Stromal cell of bone marrow (primary cell): ENCODE measurements at regions not wholly inside any gene's neighbourhood (a gene's known extent, or its start where the extent isn't known, plus 50 kb on each side); places are given as distances from the start of the nearest gene placed in this dataset.

Experiments used
- DNase-seq: peaks from one replicate; pipeline ENCODE4 v3.0.0-alpha.2; 2012; ENCODE audit warnings: low read depth

- DNase-seq, result no peak
Measured at GRCh38 chr6:77979204-77979603, 326.4 kb downstream of the MEI4 start.

- DNase-seq, result no peak
Measured at GRCh38 chr6:77986380-77987034, 333.7 kb downstream of the MEI4 start.

DNA sequence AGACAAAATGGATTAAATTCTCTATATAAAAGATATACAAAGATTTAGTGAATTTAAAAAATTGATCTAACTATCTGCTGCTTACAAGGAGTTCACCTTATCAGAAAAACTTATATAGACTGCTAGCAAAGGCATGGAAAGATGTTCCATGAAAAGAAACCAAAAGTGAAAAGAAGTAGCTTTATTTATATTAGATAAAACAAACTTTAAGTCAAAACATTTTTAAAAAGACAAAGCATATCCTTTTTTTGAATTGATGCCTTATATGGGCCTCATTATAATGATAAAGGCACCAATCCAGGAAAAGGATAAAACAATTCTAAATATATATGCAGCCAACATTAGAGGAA is 334.2 kb downstream of the MEI4 start:
- no peak for DNase-seq

- DNase-seq, result no peak
Measured at GRCh38 chr6:78010130-78010529, 357.3 kb downstream of the MEI4 start.

DNA sequence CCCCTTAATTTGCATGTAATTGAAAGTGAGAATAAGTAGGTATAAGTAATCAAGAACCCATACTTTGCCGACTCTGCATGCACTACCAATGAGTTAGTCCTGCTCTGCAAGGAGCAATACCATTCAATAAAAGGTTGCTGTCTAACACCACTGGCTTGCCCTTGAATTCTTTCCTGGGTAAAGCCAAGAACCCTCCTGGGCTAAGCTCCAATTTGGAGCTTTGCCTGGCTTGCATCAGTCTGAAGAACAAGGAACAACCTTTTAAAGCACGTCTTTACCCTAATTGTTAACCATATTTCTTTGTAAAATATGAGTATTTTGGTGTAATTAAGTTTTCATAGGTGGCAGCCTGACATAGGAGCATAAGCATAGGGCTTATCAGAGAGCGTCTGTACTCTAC is 367.7 kb downstream of the MEI4 start:
- no peak for DNase-seq

DNA sequence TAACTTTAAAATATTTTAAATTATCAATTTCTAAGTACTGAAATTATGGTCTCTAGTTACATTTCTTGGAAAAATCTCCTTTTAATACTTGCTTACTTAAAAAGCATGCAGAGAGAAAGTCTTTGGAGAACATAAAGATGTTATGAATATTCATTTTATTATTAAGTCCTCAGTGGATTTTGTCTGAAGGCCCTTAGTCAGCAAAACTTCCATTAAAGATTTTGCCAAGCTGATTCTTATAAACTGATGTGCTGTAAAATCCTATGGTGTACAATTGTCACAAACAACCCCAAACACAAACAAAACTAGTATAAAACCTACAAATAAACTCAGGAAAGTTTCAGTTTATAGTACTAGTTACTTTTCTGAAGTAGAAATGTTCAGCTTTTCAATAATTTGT is 372.7 kb downstream of the MEI4 start:
- no peak for DNase-seq

DNA sequence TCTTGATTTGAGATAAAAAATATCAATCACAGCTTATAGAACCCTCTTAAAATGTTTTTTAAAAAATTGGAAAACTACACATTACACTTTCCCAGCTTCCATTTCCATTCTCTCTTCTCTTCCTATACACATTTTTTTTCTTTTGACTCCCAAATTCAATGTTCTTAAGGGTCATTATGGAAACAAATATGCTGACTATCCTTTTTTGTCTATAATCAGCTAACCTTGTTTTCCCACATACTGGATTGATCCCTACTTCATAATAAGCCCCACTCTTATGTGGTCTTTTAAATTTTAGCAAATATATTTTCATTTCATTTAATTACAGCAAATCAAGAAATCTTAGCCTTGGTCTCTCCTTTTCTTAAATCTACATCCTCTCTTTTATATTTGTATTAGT is 378.4 kb downstream of the MEI4 start:
- DNase-seq, result no peak

DNA sequence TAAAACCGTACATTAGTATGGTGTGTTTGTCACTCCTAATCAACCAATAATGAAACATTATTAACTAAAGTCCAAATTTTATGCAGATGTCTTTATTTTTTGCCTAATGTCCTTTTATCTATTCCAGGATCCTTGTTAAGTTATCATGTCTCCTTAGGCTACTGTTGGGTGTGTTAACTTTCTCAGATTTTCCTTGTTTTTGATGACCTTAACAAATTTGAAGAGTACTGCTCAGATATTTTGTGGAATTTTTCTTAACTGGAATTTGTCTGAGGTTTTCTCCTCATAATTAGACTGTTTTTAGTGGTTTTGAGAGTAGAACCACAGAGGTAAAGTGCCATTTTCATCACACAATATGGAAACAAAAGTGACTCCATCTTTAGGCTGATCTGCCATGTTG is 406.3 kb downstream of the MEI4 start:
- no peak for DNase-seq

DNA sequence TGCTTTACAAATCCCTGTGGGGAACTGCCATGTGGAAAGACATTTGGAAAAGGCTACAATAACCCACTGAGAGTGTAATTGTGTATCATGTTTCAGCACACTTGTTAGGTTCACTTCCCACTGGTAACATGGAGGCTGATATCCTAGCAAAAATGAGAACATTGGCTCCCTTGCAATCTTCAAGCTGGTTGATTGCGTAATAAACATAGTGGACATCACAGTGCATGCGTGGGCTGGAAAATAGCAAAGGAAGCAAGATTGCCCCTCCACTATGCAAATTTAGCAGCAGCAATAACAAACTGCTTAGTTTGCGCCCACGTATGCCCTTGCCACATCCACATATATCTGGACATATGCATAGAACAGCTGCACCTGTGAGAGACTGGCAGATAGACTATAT is 410.2 kb downstream of the MEI4 start:
- no peak for DNase-seq

GRCh38 chr6:78076371-78076770 is 423.5 kb downstream of the MEI4 start:
- DNase-seq, result no peak

- DNase-seq, result no peak
Measured at GRCh38 chr6:78089531-78089930, 436.7 kb downstream of the MEI4 start.

DNA sequence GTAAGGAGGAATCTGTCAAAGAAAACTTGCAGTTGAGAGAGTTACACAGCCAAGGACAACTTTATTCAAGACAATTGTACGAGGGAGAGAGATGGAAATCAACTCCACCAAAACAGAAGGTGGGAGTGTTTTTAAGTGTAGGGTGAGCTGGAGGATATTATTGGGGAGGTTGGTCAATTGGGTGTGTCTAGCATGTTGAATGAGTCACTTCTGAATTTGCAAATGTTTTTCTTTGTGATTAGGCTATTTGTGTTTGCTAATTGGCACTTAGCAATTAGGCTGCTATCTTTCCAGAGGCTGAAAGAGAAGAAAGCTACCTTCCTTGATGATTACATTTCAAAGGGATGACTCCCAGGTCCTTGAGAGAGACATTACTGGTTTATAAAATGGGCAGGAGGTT is 441.1 kb downstream of the MEI4 start:
- DNase-seq, result no peak

- DNase-seq, result no peak
Measured at GRCh38 chr6:78101387-78101786, 448.5 kb downstream of the MEI4 start.

DNA sequence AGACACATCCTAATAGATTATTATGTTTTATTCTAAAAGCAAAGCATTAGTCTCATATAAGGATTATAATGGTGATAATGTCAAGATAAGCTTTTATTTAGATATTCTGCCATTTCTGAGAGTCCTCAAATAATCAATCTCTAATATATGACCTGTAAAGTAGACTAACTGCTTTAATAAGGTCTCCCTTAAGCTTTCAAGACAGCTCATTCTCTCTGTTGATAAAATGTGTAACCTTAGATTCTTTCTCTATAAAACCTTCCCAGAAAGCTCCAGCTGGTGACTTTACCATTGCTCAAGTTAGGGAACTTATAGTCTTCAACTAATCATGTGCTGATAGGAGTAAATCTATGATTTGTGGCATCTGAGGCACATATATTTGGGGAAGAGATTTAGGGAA is 457.8 kb downstream of the MEI4 start:
- no peak for DNase-seq

DNA sequence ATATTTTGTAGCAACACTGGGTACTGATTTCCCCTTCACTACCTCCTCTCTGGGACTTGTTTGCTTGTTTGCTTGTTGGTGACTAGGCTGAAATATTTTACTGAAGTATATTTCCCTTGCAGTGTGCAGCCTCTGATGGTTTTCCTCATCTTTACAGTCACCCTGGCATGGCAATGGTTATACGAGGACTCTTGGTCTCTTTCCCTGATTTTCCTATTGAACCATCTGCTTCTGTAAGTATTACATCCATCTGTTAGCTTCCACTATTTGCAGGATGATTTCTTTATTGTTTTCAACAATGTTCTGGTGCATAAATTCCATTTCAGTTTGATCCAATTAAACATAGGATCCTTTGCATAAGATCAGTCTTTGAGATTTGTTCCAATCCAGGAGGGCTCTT is 465.1 kb downstream of the MEI4 start:
- DNase-seq, result no peak

- DNase-seq, result no peak
Measured at GRCh38 chr6:78131521-78131920, 478.7 kb downstream of the MEI4 start.

DNA sequence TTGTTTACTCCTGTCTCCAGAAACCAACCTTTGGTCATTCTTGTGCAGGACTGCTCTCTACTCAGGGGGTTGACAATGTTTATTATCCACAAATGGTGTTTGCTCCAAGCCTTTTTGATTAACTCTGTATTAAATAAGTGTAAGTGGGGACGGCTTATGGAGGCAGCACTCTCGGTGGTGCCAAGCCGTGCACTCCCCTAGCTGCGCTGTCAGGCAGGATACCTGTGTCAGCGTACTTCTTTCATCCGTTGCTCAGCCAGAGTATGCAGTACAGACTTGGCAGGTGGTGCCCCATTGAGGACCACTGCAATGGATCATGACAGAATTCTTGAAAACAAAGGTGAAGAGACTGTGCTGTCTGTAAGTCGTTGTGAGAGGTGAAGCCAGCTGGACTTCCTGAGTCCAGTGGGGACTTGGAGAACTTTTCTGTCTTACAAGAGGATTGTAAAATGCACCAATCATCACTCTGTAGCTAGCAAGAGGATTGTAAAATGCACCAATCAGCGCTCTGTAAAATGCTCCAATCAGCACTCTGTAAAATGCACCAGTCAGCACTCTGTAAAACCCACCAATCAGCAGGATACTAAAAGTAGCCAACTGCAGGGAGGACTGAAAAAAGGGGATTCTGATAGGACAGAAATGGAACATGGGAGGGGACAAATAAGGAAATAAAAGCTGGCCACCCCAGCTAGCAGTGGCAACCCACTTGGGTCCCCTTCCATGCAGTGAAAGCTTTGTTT is 480.0 kb downstream of the MEI4 start:
- DNase-seq, result no peak

DNA sequence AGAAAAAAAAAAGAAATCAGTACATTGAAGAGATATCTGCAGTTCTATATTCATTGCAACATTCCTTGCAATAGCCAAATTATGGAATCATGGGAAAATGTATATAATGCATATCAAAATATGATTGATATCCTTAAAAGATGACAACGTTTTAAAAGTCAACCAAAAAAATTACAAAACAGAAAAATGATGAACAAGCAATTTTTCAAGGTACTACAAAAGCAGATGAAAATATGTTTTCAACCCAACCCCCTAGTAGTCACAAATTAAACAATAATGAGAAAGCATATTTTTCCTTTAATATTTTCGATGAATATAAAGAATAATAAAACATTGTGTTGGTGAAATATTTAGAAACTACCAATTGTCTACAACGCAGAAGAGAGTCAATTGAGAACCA is 497.6 kb downstream of the MEI4 start:
- DNase-seq, result no peak

DNA sequence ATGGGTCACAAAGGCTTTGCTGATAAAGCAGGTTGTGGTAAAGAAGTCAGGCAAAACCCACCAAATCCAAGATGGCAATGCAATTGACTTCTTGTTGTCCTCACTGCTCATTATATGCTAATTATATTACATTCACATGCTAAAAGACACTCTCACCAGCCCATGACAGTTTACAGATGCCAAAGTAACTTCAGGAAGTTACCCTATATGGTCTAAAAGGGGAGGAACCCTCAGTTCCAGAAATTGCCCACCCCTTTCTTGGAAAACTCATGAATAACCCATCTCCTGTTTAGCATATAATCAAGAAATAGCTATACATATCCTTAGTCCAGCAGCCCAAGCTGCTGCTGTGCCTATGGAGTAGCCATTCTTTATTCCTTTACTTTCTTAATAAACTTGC is 501.1 kb downstream of the MEI4 start:
- DNase-seq, result no peak

DNA sequence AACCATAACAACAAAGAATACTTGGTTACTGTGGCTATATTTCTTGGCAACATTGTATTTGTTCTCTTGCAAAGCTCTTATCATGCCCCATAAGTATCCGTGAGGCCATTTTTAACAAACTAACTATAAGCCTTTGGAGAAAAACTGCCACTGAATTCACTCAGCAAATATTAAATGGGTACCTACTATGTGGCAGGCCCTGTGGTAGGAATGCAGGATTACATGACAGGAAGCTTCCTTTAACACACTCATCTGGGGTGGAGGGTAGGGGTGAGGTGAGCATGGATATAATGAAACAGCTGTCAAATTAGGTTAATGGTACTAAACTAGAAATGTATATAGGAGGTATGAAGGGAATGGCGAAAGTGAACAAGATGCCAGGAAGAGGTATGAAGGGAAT is 504.8 kb downstream of the MEI4 start:
- no peak for DNase-seq

GRCh38 chr6:78188891-78189290 is 536.1 kb downstream of the MEI4 start:
- no peak for DNase-seq

- DNase-seq, result no peak
Measured at GRCh38 chr6:78192057-78192456, 539.2 kb downstream of the MEI4 start.

DNA sequence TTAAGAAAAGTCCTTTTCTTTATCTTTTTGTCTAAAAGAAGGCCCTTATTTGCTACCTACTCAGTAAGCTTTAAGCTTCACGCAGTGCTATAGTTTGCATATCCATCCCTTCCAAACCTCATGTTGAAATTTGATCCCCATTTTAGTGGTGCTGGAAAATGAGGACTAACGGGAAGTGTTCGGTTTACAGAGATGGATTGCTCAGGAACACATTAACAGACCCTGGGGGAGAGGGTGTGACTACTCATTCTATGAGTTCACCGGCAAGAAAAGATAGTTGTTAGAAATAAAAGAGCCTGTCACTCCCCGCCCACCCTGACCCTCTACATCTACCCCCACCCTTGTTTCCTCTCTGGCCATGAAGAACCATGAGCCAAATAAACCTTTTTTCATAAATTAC is 546.2 kb downstream of the MEI4 start:
- DNase-seq, result no peak

DNA sequence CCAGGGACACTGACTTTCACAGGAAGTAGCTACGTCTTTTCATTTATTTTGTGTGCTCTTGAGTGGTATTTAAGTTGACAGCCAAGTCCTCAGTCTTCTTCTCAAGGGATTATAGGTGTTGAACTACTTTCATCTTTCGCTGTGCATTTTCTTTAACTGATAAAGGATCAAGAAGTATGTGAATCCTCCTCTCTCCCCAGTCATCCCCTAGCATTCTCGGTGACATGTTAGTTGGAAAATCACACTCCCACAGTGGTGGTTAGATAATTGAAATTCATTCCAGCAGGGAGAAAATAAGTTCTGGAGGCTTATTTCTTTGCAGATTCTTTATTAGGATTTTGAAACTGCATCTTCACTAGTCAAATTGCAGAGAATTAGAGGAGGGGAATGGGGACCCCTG is 569.4 kb downstream of the MEI4 start:
- DNase-seq, result no peak
